ENCODE measurements at regions not wholly inside any gene's neighbourhood (a gene's known extent, or its start where the extent isn't known, plus 50 kb on each side); places are given as distances from the start of the nearest gene placed in this dataset.

GRCh38 chr7:13189668-13190067, 502.2 kb downstream of the ARL4A start:
- TF ChIP-seq POLR2AphosphoS5 (IDR thresholded peaks at IDR 0.05; ENCODE audit: low read depth, low read length) (no peak), REST (IDR thresholded peaks at IDR 0.05; ENCODE audit: insufficient read depth in 1 of 2, low read depth in 2 of 2, low read length in 2 of 2) (no peak), TAF1 (IDR thresholded peaks at IDR 0.05; ENCODE audit: borderline replicate concordance, insufficient read depth, low read length) (no peak)
